ENCODE measurements at regions not wholly inside any gene's neighbourhood (a gene's known extent, or its start where the extent isn't known, plus 50 kb on each side); places are given as distances from the start of the nearest gene placed in this dataset.

GRCh38 chr1:216905781-216906180 is 182.6 kb upstream of the ESRRG start:
- no peak for TF ChIP-seq POLR2A (IDR thresholded peaks at IDR 0.05; ENCODE audit: low read length)
- TF ChIP-seq CTCF (IDR thresholded peaks at IDR 0.05) = no peak
- no peak for TF ChIP-seq KDM5A (IDR thresholded peaks at IDR 0.05)
- TF ChIP-seq USF2 (IDR thresholded peaks at IDR 0.05) = no peak
- no peak for TF ChIP-seq SMC3 (IDR thresholded peaks at IDR 0.05)
- TF ChIP-seq MAZ (IDR thresholded peaks at IDR 0.05; ENCODE audit: borderline replicate concordance, low read depth, low read length) = no peak
- no peak for TF ChIP-seq KDM1A (IDR thresholded peaks at IDR 0.05; ENCODE audit: low read depth)
- TF ChIP-seq RFX5 (IDR thresholded peaks at IDR 0.05) = no peak
- no peak for TF ChIP-seq MAFK (IDR thresholded peaks at IDR 0.05; ENCODE audit: partially characterized antibody)
- no peak for TF ChIP-seq ELK1 (IDR thresholded peaks at IDR 0.05; ENCODE audit: low read depth, low read length)
- TF ChIP-seq HDAC2 (IDR thresholded peaks at IDR 0.05) = no peak

All from A549 (cell line).